ENCODE measurements at regions not wholly inside any gene's neighbourhood (a gene's known extent, or its start where the extent isn't known, plus 50 kb on each side); places are given as distances from the start of the nearest gene placed in this dataset.

GRCh38 chr1:68975212-68975933, 478.5 kb upstream of the DEPDC1 start:
- TF ChIP-seq, protein P1, sequence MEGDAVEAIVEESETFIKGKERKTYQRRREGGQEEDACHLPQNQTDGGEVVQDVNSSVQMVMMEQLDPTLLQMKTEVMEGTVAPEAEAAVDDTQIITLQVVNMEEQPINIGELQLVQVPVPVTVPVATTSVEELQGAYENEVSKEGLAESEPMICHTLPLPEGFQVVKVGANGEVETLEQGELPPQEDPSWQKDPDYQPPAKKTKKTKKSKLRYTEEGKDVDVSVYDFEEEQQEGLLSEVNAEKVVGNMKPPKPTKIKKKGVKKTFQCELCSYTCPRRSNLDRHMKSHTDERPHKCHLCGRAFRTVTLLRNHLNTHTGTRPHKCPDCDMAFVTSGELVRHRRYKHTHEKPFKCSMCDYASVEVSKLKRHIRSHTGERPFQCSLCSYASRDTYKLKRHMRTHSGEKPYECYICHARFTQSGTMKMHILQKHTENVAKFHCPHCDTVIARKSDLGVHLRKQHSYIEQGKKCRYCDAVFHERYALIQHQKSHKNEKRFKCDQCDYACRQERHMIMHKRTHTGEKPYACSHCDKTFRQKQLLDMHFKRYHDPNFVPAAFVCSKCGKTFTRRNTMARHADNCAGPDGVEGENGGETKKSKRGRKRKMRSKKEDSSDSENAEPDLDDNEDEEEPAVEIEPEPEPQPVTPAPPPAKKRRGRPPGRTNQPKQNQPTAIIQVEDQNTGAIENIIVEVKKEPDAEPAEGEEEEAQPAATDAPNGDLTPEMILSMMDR (IDR thresholded peaks at IDR 0.05), result no peak
- TF ChIP-seq ZFX (IDR thresholded peaks at IDR 0.05; ENCODE audit: borderline replicate concordance), result no peak

Data from 22Rv1 (cell line).